ENCODE measurements at regions not wholly inside any gene's neighbourhood (a gene's known extent, or its start where the extent isn't known, plus 50 kb on each side); places are given as distances from the start of the nearest gene placed in this dataset.

- intact Hi-C loops (cut with DNase I): no loop called here
- no peak for TF ChIP-seq CTCF (IDR thresholded peaks at IDR 0.05; ENCODE audit: borderline replicate concordance, extremely low read depth, insufficient read depth)
- no peak overlapping the region for H3K4me3 ChIP-seq (ENCODE audit: low read length in 3 of 3)
- H3K4me1 ChIP-seq (ENCODE audit: control insufficient read depth in 2 of 3, insufficient read depth in 2 of 3, low read depth in 1 of 3, low read length in 3 of 3): peaks cover 0 to 5% (median 0%) of the 10 kb centered on the region in 3 donors
- no peak for FAIRE-seq
- DNase-seq: no peak
- H3K27ac ChIP-seq (ENCODE audit: low read depth in 2 of 2, low read length in 2 of 2): no peak overlapping the region
- no peaks in the 10 kb centered on the region for H3K36me3 ChIP-seq (ENCODE audit: control insufficient read depth in 2 of 3, insufficient read depth in 3 of 3, low read length in 3 of 3)
- H3K9ac ChIP-seq (ENCODE audit: low read length in 3 of 3): no peak overlapping the region
- no peaks in the 10 kb centered on the region for H3K27me3 ChIP-seq (ENCODE audit: control insufficient read depth, insufficient read depth, low read length)
- no peaks in the 10 kb centered on the region for H3K9me3 ChIP-seq (ENCODE audit: control insufficient read depth in 2 of 3, insufficient read depth in 1 of 3, low read length in 3 of 3)
These were observed 193.8 kb downstream of the FOXO1 start for GRCh38 chr13:40472427-40473220.

GRCh38 chr13:40475617-40476016 lies 190.8 kb downstream of the FOXO1 start:
- FAIRE-seq: no peak
- DNase-seq: no peak
- no peak for TF ChIP-seq CTCF (IDR thresholded peaks at IDR 0.05; ENCODE audit: borderline replicate concordance, extremely low read depth, insufficient read depth)
- Histone ChIP-seq H3K27me3 (ENCODE audit: control insufficient read depth, insufficient read depth, low read length) (no peaks in the 10 kb centered on the region), H3K9me3 (ENCODE audit: control insufficient read depth in 2 of 3, insufficient read depth in 1 of 3, low read length in 3 of 3) (no peaks in the 10 kb centered on the region), H3K9ac (ENCODE audit: low read length in 3 of 3) (no peak overlapping the region), H3K27ac (ENCODE audit: low read depth in 2 of 2, low read length in 2 of 2) (no peak overlapping the region), H3K4me3 (ENCODE audit: low read length in 3 of 3) (no peak overlapping the region), H3K36me3 (ENCODE audit: control insufficient read depth in 2 of 3, insufficient read depth in 3 of 3, low read length in 3 of 3) (no peaks in the 10 kb centered on the region), H3K4me1 (ENCODE audit: control insufficient read depth in 2 of 3, insufficient read depth in 2 of 3, low read depth in 1 of 3, low read length in 3 of 3) (peaks cover 0 to 10% (median 5%) of the 10 kb centered on the region in 3 donors)
- intact Hi-C loops (cut with DNase I): no loop called here

- TF ChIP-seq CTCF (IDR thresholded peaks at IDR 0.05; ENCODE audit: borderline replicate concordance, extremely low read depth, insufficient read depth): no peak
- no peak for FAIRE-seq
- no peak for DNase-seq
- Histone ChIP-seq H3K4me1 (ENCODE audit: control insufficient read depth in 2 of 3, insufficient read depth in 2 of 3, low read depth in 1 of 3, low read length in 3 of 3) (peaks cover 0 to 16% (median 5%) of the 10 kb centered on the region in 3 donors), H3K9ac (ENCODE audit: low read length in 3 of 3) (no peak overlapping the region), H3K9me3 (ENCODE audit: control insufficient read depth in 2 of 3, insufficient read depth in 1 of 3, low read length in 3 of 3) (no peaks in the 10 kb centered on the region), H3K4me3 (ENCODE audit: low read length in 3 of 3) (no peak overlapping the region), H3K27me3 (ENCODE audit: control insufficient read depth, insufficient read depth, low read length) (no peaks in the 10 kb centered on the region), H3K36me3 (ENCODE audit: control insufficient read depth in 2 of 3, insufficient read depth in 3 of 3, low read length in 3 of 3) (no peaks in the 10 kb centered on the region), H3K27ac (ENCODE audit: low read depth in 2 of 2, low read length in 2 of 2) (no peak overlapping the region)
- intact Hi-C loops (cut with DNase I): no loop called here
These were observed 190.1 kb downstream of the FOXO1 start for GRCh38 chr13:40476175-40476958.
